RWPE2 (cell line): ENCODE measurements at regions not wholly inside any gene's neighbourhood (a gene's known extent, or its start where the extent isn't known, plus 50 kb on each side); places are given as distances from the start of the nearest gene placed in this dataset.
"Not testable (repeated sequence)": the region's sequence is repeated elsewhere in the genome, so short reads cannot be mapped to it uniquely, and the experiment has no call there.

Source experiments
- ATAC-seq: fragments of 200-7000 bp; cut with Tn5 transposase; 3 replicates; pipeline ENCODE4 v1.9.1; 2021; ENCODE audit warnings: low read depth
- DNase-seq: peaks from one replicate; pipeline ENCODE4 v3.0.0-alpha.2; 2020; ENCODE audit warnings: low spot score
- H3K27ac ChIP-seq: fragments of 450-650 bp; 2 replicates; pipeline ENCODE4 v1.5.1; 2017; ENCODE audit warnings: mild to moderate bottlenecking; ENCODE audit not compliant: poor library complexity, severe bottlenecking
- H3K27me3 ChIP-seq: fragments of 250-450 bp; sonication (Bioruptor Pico); 2 replicates; pipeline ENCODE4 v1.5.1; 2021; ENCODE audit warnings: mild to moderate bottlenecking, moderate library complexity; ENCODE audit not compliant: insufficient read depth, poor library complexity, severe bottlenecking
- H3K36me3 ChIP-seq: fragments of 250-450 bp; sonication (Bioruptor Pico); 2 replicates; pipeline ENCODE4 v1.5.1; 2020; ENCODE audit warnings: low read depth, mild to moderate bottlenecking, moderate library complexity
- H3K4me1 ChIP-seq: fragments of 250-450 bp; sonication (Bioruptor Pico); 2 replicates; pipeline ENCODE4 v1.5.1; 2021; ENCODE audit warnings: mild to moderate bottlenecking, moderate library complexity; ENCODE audit not compliant: insufficient read depth, poor library complexity, severe bottlenecking
- H3K4me3 ChIP-seq: fragments of 250-450 bp; sonication (Bioruptor Pico); 2 replicates; pipeline ENCODE4 v1.5.1; 2021; ENCODE audit warnings: mild to moderate bottlenecking, moderate library complexity; ENCODE audit not compliant: severe bottlenecking
- H3K9me3 ChIP-seq: fragments of 250-450 bp; sonication (Bioruptor Pico); 2 replicates; pipeline ENCODE4 v1.5.1; 2021; ENCODE audit warnings: mild to moderate bottlenecking, moderate library complexity; ENCODE audit not compliant: severe bottlenecking
- CTCF ChIP-seq: fragments of 450-650 bp; IDR thresholded peaks from one replicate; pipeline ENCODE4 v1.5.1; 2017; ENCODE audit warnings: mild to moderate bottlenecking, moderate library complexity; ENCODE audit not compliant: poor library complexity, severe bottlenecking

DNA sequence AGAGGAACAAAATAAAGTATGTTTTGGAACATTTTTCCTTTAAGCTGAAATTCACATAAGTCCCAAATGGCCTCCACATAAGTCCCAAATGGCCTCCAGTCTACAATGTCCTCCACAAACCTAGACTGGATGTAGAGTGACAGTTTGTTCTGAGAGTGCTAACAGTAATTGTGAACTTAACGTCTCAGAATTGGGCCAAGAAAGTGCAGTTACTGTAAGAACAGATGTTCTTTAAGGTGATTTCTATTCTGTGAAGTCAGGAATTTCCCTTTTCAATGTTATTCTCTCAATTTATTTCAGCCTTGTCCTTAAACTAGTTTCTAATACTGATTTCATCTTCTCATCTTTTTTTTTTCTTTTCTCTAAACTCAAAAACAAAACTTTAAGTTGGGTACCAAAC, 188.7 kb upstream of the SEMA3E start:
- TF ChIP-seq CTCF, result no peak
- H3K4me3 ChIP-seq, result no peak overlapping the region
- no peaks in the 10 kb centered on the region for H3K27me3 ChIP-seq
- no peaks in the 10 kb centered on the region for H3K4me1 ChIP-seq
- DNase-seq, result no peak
- no peaks in the 10 kb centered on the region for H3K9me3 ChIP-seq
- no peak for ATAC-seq
- no peaks in the 10 kb centered on the region for H3K36me3 ChIP-seq
- no peak overlapping the region for H3K27ac ChIP-seq

DNA sequence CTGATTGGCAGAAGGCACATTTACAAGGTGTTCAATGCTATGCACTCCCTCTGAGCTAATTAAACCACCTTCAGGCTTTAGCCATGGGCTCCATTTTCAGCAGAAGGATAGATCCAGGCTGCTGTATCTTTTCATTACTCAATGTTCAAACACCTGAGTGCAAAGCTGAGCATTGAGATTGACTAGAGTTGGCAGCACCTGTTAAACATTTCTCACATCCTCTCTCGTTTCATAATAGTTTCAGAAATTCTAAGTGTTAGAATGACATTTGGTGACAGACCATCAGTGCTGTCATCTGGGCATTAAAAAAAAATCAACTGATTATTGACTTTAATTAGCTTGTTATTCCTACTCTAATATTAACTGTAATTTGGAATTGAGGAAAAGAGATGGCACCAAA, 187.1 kb upstream of the SEMA3E start:
- no peak for TF ChIP-seq CTCF
- DNase-seq (no peak), ATAC-seq (no peak)
- no peaks in the 10 kb centered on the region for H3K4me1 ChIP-seq
- no peaks in the 10 kb centered on the region for H3K27me3 ChIP-seq
- no peaks in the 10 kb centered on the region for H3K9me3 ChIP-seq
- H3K36me3 ChIP-seq, result no peaks in the 10 kb centered on the region
- H3K27ac ChIP-seq, result no peak overlapping the region
- H3K4me3 ChIP-seq, result no peak overlapping the region

DNA sequence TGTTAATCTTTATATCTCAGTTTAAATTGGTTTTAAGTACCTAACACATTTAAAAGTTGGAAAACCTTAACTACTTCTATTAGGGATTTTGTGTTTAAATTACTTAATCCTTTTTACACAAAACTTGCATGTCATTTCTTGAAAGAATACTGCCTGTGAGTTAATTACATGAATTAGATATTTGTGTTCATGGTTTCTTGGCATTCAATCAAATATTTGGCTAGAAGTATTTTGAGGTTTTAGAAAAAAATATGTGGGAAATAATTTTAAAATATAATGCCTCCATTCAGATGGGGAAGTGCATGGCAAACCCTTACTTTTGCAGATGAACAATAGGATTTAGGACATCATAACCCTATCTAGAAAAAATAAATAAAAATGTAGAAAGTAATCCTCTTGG, 186.5 kb upstream of the SEMA3E start:
- no peak for TF ChIP-seq CTCF
- no peak for DNase-seq
- no peaks in the 10 kb centered on the region for H3K4me1 ChIP-seq

DNA sequence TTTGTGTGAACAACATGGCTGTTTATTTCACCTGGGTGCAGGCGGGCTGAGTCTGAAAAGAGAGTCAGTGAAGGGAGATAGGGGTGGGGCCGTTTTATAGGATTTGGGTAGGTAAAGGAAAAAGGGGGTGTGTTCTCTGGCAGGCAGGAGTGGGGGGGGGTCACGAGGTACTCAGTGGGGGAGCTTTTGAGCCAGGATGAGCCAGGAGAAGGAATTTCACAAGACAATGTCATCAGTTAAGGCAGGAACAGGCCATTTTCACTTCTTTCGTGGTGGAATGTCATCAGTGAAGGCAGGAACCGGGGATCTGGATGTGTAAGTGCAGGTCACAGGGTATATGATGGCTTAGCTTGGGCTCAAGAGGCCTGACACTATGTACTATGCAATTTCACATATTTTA, 184.8 kb upstream of the SEMA3E start:
- H3K4me3 ChIP-seq, DNase-seq, H3K4me1 ChIP-seq, ATAC-seq, H3K36me3 ChIP-seq, H3K27me3 ChIP-seq, H3K9me3 ChIP-seq, H3K27ac ChIP-seq: not testable (repeated sequence)

More for the DNA sequence above, 186.5 kb upstream of the SEMA3E start:
- ATAC-seq, result no peak
- Histone ChIP-seq H3K27me3 (no peaks in the 10 kb centered on the region), H3K27ac (no peak overlapping the region), H3K9me3 (no peaks in the 10 kb centered on the region), H3K36me3 (no peaks in the 10 kb centered on the region), H3K4me3 (no peak overlapping the region)

- TF ChIP-seq CTCF, result no peak
- Histone ChIP-seq H3K27me3 (no peaks in the 10 kb centered on the region), H3K9me3 (no peaks in the 10 kb centered on the region), H3K4me3 (no peak overlapping the region), H3K4me1 (no peaks in the 10 kb centered on the region), H3K27ac (no peak overlapping the region), H3K36me3 (no peaks in the 10 kb centered on the region)
- DNase-seq (no peak), ATAC-seq (no peak)
Measured at GRCh38 chr7:83832009-83832408, 183.1 kb upstream of the SEMA3E start.
